Choroid plexus epithelial cell (primary cell): ENCODE measurements at regions not wholly inside any gene's neighbourhood (a gene's known extent, or its start where the extent isn't known, plus 50 kb on each side); places are given as distances from the start of the nearest gene placed in this dataset.

Source experiments
- DNase-seq: peaks from one replicate; pipeline ENCODE4 v3.0.0-alpha.2; 2010; ENCODE audit warnings: low read depth
- H3K4me3 ChIP-seq: 2 replicates; pipeline ENCODE4 v1.5.1; 2011; ENCODE audit warnings: low read depth, mild to moderate bottlenecking, control low read depth, low read length, moderate library complexity
- TF ChIP-seq, protein P1 (sequence below): conservative IDR thresholded peaks from 2 replicates; pipeline ENCODE4 v1.5.1; 2011; ENCODE audit warnings: low read depth, mild to moderate bottlenecking, control low read depth, inconsistent platforms, low read length, moderate library complexity

DNA sequence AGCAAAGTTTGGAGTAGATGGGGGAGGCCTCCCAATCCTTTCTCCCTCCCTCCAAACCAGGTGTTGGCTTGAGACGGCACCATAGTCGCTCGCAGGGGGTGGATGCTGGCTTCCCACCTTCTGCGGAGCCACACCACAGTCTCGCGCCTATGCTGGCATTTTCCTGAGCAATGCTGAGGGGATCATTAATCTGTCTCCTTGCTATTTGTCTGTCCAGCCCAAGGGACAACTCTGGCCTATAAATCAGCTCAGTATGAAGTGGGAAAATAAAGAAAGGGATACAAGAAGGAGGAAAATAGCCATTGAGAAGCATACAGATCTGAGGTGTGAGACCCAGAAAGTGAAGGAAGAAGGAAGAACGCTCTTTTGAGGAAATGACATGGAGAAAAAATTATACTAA lies 53.5 kb upstream of the CADM1 start:
- H3K4me3 ChIP-seq = no peak overlapping the region
- no peak for DNase-seq
- TF ChIP-seq, protein P1, sequence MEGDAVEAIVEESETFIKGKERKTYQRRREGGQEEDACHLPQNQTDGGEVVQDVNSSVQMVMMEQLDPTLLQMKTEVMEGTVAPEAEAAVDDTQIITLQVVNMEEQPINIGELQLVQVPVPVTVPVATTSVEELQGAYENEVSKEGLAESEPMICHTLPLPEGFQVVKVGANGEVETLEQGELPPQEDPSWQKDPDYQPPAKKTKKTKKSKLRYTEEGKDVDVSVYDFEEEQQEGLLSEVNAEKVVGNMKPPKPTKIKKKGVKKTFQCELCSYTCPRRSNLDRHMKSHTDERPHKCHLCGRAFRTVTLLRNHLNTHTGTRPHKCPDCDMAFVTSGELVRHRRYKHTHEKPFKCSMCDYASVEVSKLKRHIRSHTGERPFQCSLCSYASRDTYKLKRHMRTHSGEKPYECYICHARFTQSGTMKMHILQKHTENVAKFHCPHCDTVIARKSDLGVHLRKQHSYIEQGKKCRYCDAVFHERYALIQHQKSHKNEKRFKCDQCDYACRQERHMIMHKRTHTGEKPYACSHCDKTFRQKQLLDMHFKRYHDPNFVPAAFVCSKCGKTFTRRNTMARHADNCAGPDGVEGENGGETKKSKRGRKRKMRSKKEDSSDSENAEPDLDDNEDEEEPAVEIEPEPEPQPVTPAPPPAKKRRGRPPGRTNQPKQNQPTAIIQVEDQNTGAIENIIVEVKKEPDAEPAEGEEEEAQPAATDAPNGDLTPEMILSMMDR = no peak

GRCh38 chr11:115556984-115557383 lies 52.8 kb upstream of the CADM1 start:
- no peak overlapping the region for H3K4me3 ChIP-seq
- DNase-seq = no peak
- TF ChIP-seq, protein P1 = no peak

- TF ChIP-seq, protein P1 = no peak
- no peak overlapping the region for H3K4me3 ChIP-seq
- DNase-seq = no peak
Observed at GRCh38 chr11:115555336-115556090, 51.3 kb upstream of the CADM1 start.
